Trophoblast cell (in vitro differentiated cells and primary cell): ENCODE measurements at regions not wholly inside any gene's neighbourhood (a gene's known extent, or its start where the extent isn't known, plus 50 kb on each side); places are given as distances from the start of the nearest gene placed in this dataset.
"Not testable (repeated sequence)": the region's sequence is repeated elsewhere in the genome, so short reads cannot be mapped to it uniquely, and the experiment has no call there.

Experiments
- DNase-seq, 2 donors: peaks; one replicate each; pipeline ENCODE4 v3.0.0-alpha.2; 2016
- H2AFZ ChIP-seq: 2 replicates; pipeline ENCODE4 v1.6.1; 2013; ENCODE audit warnings: low read length, moderate library complexity, mild to moderate bottlenecking; ENCODE audit not compliant: insufficient read depth, poor library complexity
- H2AK5ac ChIP-seq: 2 replicates; pipeline ENCODE4 v1.6.1; 2013; ENCODE audit warnings: mild to moderate bottlenecking, low read length
- H2BK120ac ChIP-seq: 2 replicates; pipeline ENCODE4 v1.6.1; 2013; ENCODE audit warnings: low read length, mild to moderate bottlenecking, moderate library complexity; ENCODE audit not compliant: insufficient read depth, poor library complexity
- H2BK12ac ChIP-seq: 2 replicates; pipeline ENCODE4 v1.6.1; 2013; ENCODE audit warnings: mild to moderate bottlenecking, low read length, moderate library complexity
- H2BK5ac ChIP-seq: 2 replicates; pipeline ENCODE4 v1.6.1; 2013; ENCODE audit warnings: low read length, low read depth, moderate library complexity, mild to moderate bottlenecking; ENCODE audit not compliant: poor library complexity
- H3K14ac ChIP-seq: 2 replicates; pipeline ENCODE4 v1.6.1; 2013; ENCODE audit warnings: mild to moderate bottlenecking, low read length
- H3K18ac ChIP-seq: 2 replicates; pipeline ENCODE4 v1.6.1; 2013; ENCODE audit warnings: mild to moderate bottlenecking, low read length
- H3K23ac ChIP-seq: 2 replicates; pipeline ENCODE4 v1.6.1; 2013; ENCODE audit warnings: low read length
- H3K27ac ChIP-seq: 2 replicates; pipeline ENCODE4 v1.5.1; 2013; ENCODE audit warnings: low read depth, mild to moderate bottlenecking, inconsistent platforms, low read length, moderate library complexity
- H3K27me3 ChIP-seq: 2 replicates; pipeline ENCODE4 v1.6.1; 2013; ENCODE audit warnings: inconsistent platforms, mild to moderate bottlenecking, low read length, moderate library complexity; ENCODE audit not compliant: insufficient read depth
- H3K36me3 ChIP-seq, 2 experiments: 1 replicate in 1 of 2; 2 replicates in 1 of 2; pipeline ENCODE4 v1.6.1; 2013; ENCODE audit warnings: low read length in 2 of 2, mild to moderate bottlenecking in 2 of 2, moderate library complexity in 1 of 2; ENCODE audit not compliant: insufficient read depth in 2 of 2, control insufficient read depth in 1 of 2
- H3K4ac ChIP-seq: 2 replicates; pipeline ENCODE4 v1.6.1; 2013; ENCODE audit warnings: low read depth, mild to moderate bottlenecking, low read length, moderate library complexity
- H3K4me1 ChIP-seq, 2 experiments: 1 replicate in 1 of 2; 2 replicates in 1 of 2; pipeline ENCODE4 v1.6.1; 2013; ENCODE audit warnings: low read length in 2 of 2, mild to moderate bottlenecking in 2 of 2, moderate library complexity in 1 of 2; ENCODE audit not compliant: insufficient read depth in 2 of 2, control insufficient read depth in 1 of 2
- H3K4me2 ChIP-seq: 2 replicates; pipeline ENCODE4 v1.6.1; 2013; ENCODE audit warnings: inconsistent platforms, mild to moderate bottlenecking, low read length, moderate library complexity
- H3K4me3 ChIP-seq: 2 replicates; pipeline ENCODE4 v1.5.1; 2013; ENCODE audit warnings: mild to moderate bottlenecking, low read depth, low read length, inconsistent platforms
- H3K79me1 ChIP-seq: one replicate; pipeline ENCODE4 v1.6.1; 2013; ENCODE audit warnings: low read length
- H3K79me2 ChIP-seq: 2 replicates; pipeline ENCODE4 v1.6.1; 2013; ENCODE audit warnings: low read length, mild to moderate bottlenecking; ENCODE audit not compliant: control insufficient read depth, insufficient read depth, poor library complexity
- H3K9ac ChIP-seq: 2 replicates; pipeline ENCODE4 v1.6.1; 2013; ENCODE audit warnings: mild to moderate bottlenecking, low read length
- H3K9me3 ChIP-seq: 2 replicates; pipeline ENCODE4 v1.6.1; 2013; ENCODE audit warnings: low read depth, mild to moderate bottlenecking, control low read depth, inconsistent platforms, low read length; ENCODE audit not compliant: insufficient read depth
- H4K12ac ChIP-seq: 2 replicates; pipeline ENCODE4 v1.6.1; 2013; ENCODE audit warnings: low read depth, mild to moderate bottlenecking, low read length, moderate library complexity
- H4K8ac ChIP-seq: 2 replicates; pipeline ENCODE4 v1.6.1; 2013; ENCODE audit warnings: low read depth, mild to moderate bottlenecking, low read length, moderate library complexity
- H4K91ac ChIP-seq: one replicate; pipeline ENCODE4 v1.6.1; 2013; ENCODE audit warnings: low read depth, mild to moderate bottlenecking, low read length, moderate library complexity
- WGBS: extraction: QIAGEN DNeasy Blood & Tissue Kit; methylation state at CpG from one replicate; pipeline ENCODE4 v1.1.7; 2013; ENCODE audit warnings: missing lambda C conversion rate; ENCODE audit not compliant: insufficient read length, insufficient coverage; ENCODE audit errors: extremely low coverage; 5-methylcytosine and 5-hydroxymethylcytosine counted together

DNA sequence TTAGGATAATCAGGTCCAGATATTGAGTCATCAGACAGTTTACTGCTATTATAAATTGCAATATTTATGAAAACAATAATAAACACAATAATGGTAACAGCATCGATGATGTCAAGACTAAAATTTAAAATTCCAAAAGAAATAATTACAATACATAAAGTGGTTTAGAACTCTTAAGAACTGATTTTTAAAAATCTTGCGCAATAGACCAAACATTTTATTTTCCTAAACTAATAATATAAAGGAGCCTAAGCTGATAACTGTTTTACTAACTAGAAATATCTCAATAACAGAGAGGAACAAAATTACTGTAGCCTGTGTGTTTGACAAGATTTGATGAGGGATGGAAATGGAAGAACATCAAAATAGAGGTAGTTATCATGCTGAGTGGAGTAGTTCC is 93.9 kb upstream of the TRHDE start:
- Histone ChIP-seq H3K4ac (no peak overlapping the region), H3K4me2 (no peak overlapping the region), H3K27me3 (no peaks in the 10 kb centered on the region), H4K91ac (no peak overlapping the region), H3K23ac (no peak overlapping the region), H2AFZ (no peak overlapping the region), H3K79me1 (no peaks in the 10 kb centered on the region), H4K8ac (no peak overlapping the region), H2BK120ac (no peak overlapping the region), H3K18ac (no peak overlapping the region), H2BK5ac (no peak overlapping the region), H2AK5ac (no peak overlapping the region), H3K9ac (no peak overlapping the region), H3K9me3 (no peaks in the 10 kb centered on the region), H3K14ac (no peak overlapping the region), H2BK12ac (no peak overlapping the region), H3K4me3 (no peak overlapping the region), H3K79me2 (no peaks in the 10 kb centered on the region), H3K4me1 (no peaks in the 10 kb centered on the region), H3K36me3 (no peaks in the 10 kb centered on the region), H4K12ac (no peak overlapping the region), H3K27ac (no peak overlapping the region)
- no CpG with 5 or more reads among the region's 2 CpGs for whole genome bisulfite sequencing
- no peak for DNase-seq

DNA sequence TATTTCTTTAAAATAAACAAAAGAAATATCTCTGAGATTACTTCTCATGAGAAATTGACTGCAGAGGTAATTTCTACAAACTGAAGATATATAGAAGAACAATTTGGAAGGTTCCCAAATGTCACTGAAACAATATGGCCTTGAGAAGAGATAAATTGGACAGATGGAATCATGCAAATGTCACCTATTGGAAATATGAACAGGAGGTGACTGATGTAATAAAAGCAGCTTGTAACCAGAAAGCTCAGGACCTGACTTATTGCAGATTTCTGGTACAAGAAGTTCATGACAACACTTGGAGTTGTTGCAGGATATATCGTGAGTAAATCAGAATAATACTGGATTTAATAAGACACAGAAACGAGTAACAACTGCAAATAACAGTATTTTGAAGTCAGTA is 93.3 kb upstream of the TRHDE start:
- Histone ChIP-seq H3K27ac (no peak overlapping the region), H3K79me2 (no peaks in the 10 kb centered on the region), H3K4me1 (no peaks in the 10 kb centered on the region), H3K4ac (no peak overlapping the region), H2BK5ac (no peak overlapping the region), H4K12ac (no peak overlapping the region), H3K9ac (no peak overlapping the region), H4K91ac (no peak overlapping the region), H3K4me2 (no peak overlapping the region), H2BK12ac (no peak overlapping the region), H3K27me3 (no peaks in the 10 kb centered on the region), H3K4me3 (no peak overlapping the region), H4K8ac (no peak overlapping the region), H3K79me1 (no peaks in the 10 kb centered on the region), H3K36me3 (no peaks in the 10 kb centered on the region), H3K23ac (no peak overlapping the region), H3K18ac (no peak overlapping the region), H3K14ac (no peak overlapping the region), H2AFZ (no peak overlapping the region), H3K9me3 (no peaks in the 10 kb centered on the region), H2AK5ac (no peak overlapping the region), H2BK120ac (no peak overlapping the region)
- no CpG with 5 or more reads among the region's 2 CpGs for WGBS
- DNase-seq, result no peak

DNA sequence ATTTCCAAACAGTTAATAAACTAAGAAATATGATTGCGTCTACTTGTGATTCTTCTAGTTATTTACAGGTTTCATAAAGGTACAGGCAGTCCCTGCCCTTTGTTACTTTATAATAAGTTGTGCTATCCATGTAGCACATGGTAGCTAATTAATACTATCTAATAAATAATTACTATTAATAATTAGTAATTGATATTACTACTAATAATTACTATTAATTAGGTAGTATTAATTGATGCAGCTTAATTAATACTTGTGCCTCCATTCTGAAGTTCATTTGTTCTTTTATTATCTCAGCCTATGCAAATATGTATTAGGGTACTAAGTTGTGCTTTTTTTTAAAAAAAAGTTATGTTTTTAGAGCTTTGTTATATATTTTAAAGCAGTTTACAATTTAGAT is 92.3 kb upstream of the TRHDE start:
- Histone ChIP-seq H3K36me3 (no peaks in the 10 kb centered on the region), H3K23ac (no peak overlapping the region), H3K9me3 (no peaks in the 10 kb centered on the region), H3K4me1 (no peaks in the 10 kb centered on the region), H2AFZ (no peak overlapping the region), H2BK120ac (no peak overlapping the region), H3K18ac (no peak overlapping the region), H3K79me2 (no peaks in the 10 kb centered on the region), H3K4me3 (no peak overlapping the region), H4K8ac (no peak overlapping the region), H3K4me2 (no peak overlapping the region), H3K27ac (no peak overlapping the region), H2BK5ac (no peak overlapping the region), H3K14ac (no peak overlapping the region), H4K12ac (no peak overlapping the region), H3K27me3 (no peaks in the 10 kb centered on the region), H3K9ac (no peak overlapping the region), H2BK12ac (no peak overlapping the region), H3K79me1 (no peaks in the 10 kb centered on the region), H2AK5ac (no peak overlapping the region), H3K4ac (no peak overlapping the region), H4K91ac (no peak overlapping the region)
- no peak for DNase-seq
- no CpG with 5 or more reads among the region's 1 CpG for WGBS

DNA sequence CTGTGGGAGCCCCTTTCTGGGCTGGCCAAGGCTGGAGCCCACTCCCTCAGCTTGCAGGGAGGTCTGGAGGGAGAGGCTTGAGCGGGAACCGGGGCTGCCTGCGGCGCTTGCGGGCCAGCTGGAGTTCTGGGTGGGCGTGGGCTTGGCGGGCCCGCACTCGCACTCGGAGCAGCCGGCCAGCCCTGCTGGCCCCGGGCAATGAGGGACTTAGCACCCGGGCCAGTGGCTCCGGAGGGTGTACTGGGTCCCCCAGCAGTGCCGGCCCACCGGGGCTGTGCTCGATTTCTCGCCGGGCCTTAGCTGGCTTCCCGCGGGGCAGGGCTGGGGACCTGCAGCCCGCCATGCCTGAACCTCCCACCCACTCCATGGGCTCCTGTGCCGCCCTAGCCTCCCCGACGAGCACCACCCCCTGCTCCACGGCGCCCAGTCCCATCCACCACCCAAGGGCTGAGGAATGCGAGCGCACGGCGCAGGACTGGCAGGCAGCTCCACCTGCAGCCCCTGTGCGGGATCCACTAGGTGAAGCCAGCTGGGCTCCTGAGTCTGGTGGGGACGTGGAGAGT is 87.1 kb upstream of the TRHDE start:
- not testable (repeated sequence) for H3K18ac ChIP-seq, H2AK5ac ChIP-seq, H3K4me2 ChIP-seq, H3K27ac ChIP-seq, H3K4ac ChIP-seq, H3K4me1 ChIP-seq, H2BK12ac ChIP-seq, H2AFZ ChIP-seq, H3K9ac ChIP-seq, H3K14ac ChIP-seq, H2BK120ac ChIP-seq, H2BK5ac ChIP-seq, H3K27me3 ChIP-seq, H4K12ac ChIP-seq, H4K8ac ChIP-seq, H4K91ac ChIP-seq, H3K9me3 ChIP-seq, H3K4me3 ChIP-seq, DNase-seq, H3K79me1 ChIP-seq, H3K23ac ChIP-seq, H3K79me2 ChIP-seq, H3K36me3 ChIP-seq
- no CpG with 5 or more reads among the region's 33 CpGs for WGBS
